ENCODE measurements at regions not wholly inside any gene's neighbourhood (a gene's known extent, or its start where the extent isn't known, plus 50 kb on each side); places are given as distances from the start of the nearest gene placed in this dataset.

- no peak for DNase-seq (ENCODE audit: low spot score in 2 of 2)
- H3K9me3 ChIP-seq, result no peaks in the 10 kb centered on the region
- intact Hi-C loops (cut with DNase I), result no loop called here
- no peak for TF ChIP-seq CTCF (IDR thresholded peaks at IDR 0.05)
- H3K4me3 ChIP-seq, result no peak overlapping the region
- no peak overlapping the region for H3K27ac ChIP-seq
- no peaks in the 10 kb centered on the region for H3K36me3 ChIP-seq
- no peaks in the 10 kb centered on the region for H3K27me3 ChIP-seq
- no peaks in the 10 kb centered on the region for H3K4me1 ChIP-seq
These were observed 633.1 kb downstream of the IRX1 start for GRCh38 chr5:4228708-4229107.

- TF ChIP-seq CTCF (IDR thresholded peaks at IDR 0.05), result no peak
- no peak for DNase-seq (ENCODE audit: low spot score in 2 of 2)
- intact Hi-C loops (cut with DNase I), result no loop called here
- Histone ChIP-seq H3K4me1 (no peaks in the 10 kb centered on the region), H3K27ac (no peak overlapping the region), H3K4me3 (no peak overlapping the region), H3K9me3 (peaks cover 0 to 3% of the 10 kb centered on the region in 2 donors), H3K27me3 (no peaks in the 10 kb centered on the region), H3K36me3 (no peaks in the 10 kb centered on the region)
These were observed 634.0 kb downstream of the IRX1 start for GRCh38 chr5:4229414-4230292.

GRCh38 chr5:4230471-4230785 is 634.8 kb downstream of the IRX1 start:
- Histone ChIP-seq H3K27ac (no peak overlapping the region), H3K4me1 (no peaks in the 10 kb centered on the region), H3K27me3 (no peaks in the 10 kb centered on the region), H3K9me3 (peaks cover 0 to 3% of the 10 kb centered on the region in 2 donors), H3K4me3 (no peak overlapping the region), H3K36me3 (no peaks in the 10 kb centered on the region)
- DNase-seq (ENCODE audit: low spot score in 2 of 2), result no peak
- intact Hi-C loops (cut with DNase I), result no loop called here
- no peak for TF ChIP-seq CTCF (IDR thresholded peaks at IDR 0.05)

GRCh38 chr5:4230786-4231641 is 635.4 kb downstream of the IRX1 start:
- no peaks in the 10 kb centered on the region for H3K27me3 ChIP-seq
- H3K9me3 ChIP-seq, result peaks cover 0 to 3% of the 10 kb centered on the region in 2 donors
- H3K4me3 ChIP-seq, result no peak overlapping the region
- H3K4me1 ChIP-seq, result no peaks in the 10 kb centered on the region
- intact Hi-C loops (cut with DNase I), result no loop called here
- TF ChIP-seq CTCF (IDR thresholded peaks at IDR 0.05), result no peak
- H3K27ac ChIP-seq, result no peak overlapping the region
- no peak for DNase-seq (ENCODE audit: low spot score in 2 of 2)
- no peaks in the 10 kb centered on the region for H3K36me3 ChIP-seq

GRCh38 chr5:4232084-4232483 is 636.5 kb downstream of the IRX1 start:
- Histone ChIP-seq H3K4me3 (no peak overlapping the region), H3K36me3 (no peaks in the 10 kb centered on the region), H3K27ac (no peak overlapping the region), H3K4me1 (no peaks in the 10 kb centered on the region), H3K9me3 (peaks cover 0 to 3% of the 10 kb centered on the region in 2 donors), H3K27me3 (no peaks in the 10 kb centered on the region)
- DNase-seq (ENCODE audit: low spot score in 2 of 2), result no peak
- TF ChIP-seq CTCF (IDR thresholded peaks at IDR 0.05), result no peak
- intact Hi-C loops (cut with DNase I), result no loop called here
